Cardiac muscle cell (in vitro differentiated cells and primary cell): ENCODE measurements at regions not wholly inside any gene's neighbourhood (a gene's known extent, or its start where the extent isn't known, plus 50 kb on each side); places are given as distances from the start of the nearest gene placed in this dataset.

ENCODE experiments used
- DNase-seq, 2 donors: peaks; one replicate each; pipeline versions ENCODE4 v3.0.0 to v3.0.0-alpha.2; 2010 to 2017; ENCODE audit warnings: low read depth in 1 of 2, low spot score in 1 of 2
- H3K27ac ChIP-seq: fragments of 200-600 bp; sonication (generic); 2 replicates; pipeline ENCODE4 v1.5.1; 2016
- H3K27me3 ChIP-seq: fragments of 200-600 bp; sonication (generic); 2 replicates; pipeline ENCODE4 v1.6.0; 2016; ENCODE audit warnings: control low read depth
- H3K36me3 ChIP-seq: fragments of 200-600 bp; sonication (generic); 2 replicates; pipeline ENCODE4 v1.5.1; 2016; ENCODE audit warnings: control low read depth
- H3K4me1 ChIP-seq: fragments of 200-600 bp; sonication (generic); 2 replicates; pipeline ENCODE4 v1.8.1; 2017; ENCODE audit warnings: low read depth, mild to moderate bottlenecking, mixed run types
- H3K4me3 ChIP-seq: fragments of 200-600 bp; sonication (generic); 2 replicates; pipeline ENCODE4 v1.5.1; 2016; ENCODE audit warnings: mild to moderate bottlenecking
- H3K9me3 ChIP-seq: fragments of 200-600 bp; sonication (generic); 2 replicates; pipeline ENCODE4 v1.5.1; 2017; ENCODE audit warnings: low read depth, mild to moderate bottlenecking, control low read depth
- CTCF ChIP-seq: IDR thresholded peaks from 2 replicates; pipeline ENCODE4 v1.5.1; 2012; ENCODE audit warnings: low read depth, mild to moderate bottlenecking, low read length

DNA sequence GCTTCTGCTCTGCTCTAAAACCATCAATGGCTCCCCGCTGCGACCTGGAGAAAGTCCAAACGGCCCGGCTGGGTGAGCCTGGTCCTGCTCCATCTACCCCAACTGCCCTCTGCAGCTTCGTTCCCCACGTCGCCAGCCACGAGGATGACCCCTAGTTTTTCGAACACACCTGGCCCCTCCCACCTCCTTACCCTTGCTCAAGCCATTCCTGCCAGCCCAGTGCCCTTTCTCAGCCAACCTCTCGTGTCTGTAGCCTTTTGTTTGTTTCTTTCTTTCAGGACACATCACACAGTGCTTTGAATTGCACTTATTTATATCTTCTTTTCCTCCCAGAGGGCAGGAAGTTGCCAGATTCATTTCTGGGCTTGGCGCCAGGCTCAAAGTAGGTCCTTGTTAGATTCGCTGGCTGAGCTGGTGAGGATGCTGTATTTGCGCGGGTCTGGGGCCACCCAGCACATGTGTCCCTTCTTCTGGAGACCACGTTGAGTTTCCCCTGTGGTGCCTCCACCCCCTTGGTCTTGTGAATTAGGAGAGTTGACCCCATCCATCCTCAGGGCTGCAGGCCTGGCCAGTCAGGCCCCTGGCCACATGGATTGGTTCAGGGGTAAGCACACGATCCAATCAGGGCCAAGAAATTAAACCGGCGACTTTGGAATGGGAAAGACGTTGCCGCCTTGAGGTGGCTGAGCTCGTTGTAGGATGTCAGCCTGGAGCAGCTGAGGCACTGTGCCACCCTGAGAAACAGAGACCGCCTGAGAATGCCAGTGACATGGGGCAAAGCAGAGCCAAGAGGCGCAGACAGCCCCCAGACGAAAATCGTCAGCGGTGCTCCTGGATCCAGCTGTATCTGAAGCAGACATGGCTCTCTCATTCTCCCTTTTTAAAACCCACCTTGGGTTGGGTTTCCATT is 156.0 kb downstream of the CEBPB start:
- Histone ChIP-seq H3K9me3 (no peaks in the 10 kb centered on the region), H3K36me3 (no peaks in the 10 kb centered on the region), H3K27ac (no peak overlapping the region), H3K4me1 (no peaks in the 10 kb centered on the region), H3K4me3 (no peak overlapping the region), H3K27me3 (no peaks in the 10 kb centered on the region)
- TF ChIP-seq CTCF, result no peak
- DNase-seq, result peak; percentile 37 to 94

DNA sequence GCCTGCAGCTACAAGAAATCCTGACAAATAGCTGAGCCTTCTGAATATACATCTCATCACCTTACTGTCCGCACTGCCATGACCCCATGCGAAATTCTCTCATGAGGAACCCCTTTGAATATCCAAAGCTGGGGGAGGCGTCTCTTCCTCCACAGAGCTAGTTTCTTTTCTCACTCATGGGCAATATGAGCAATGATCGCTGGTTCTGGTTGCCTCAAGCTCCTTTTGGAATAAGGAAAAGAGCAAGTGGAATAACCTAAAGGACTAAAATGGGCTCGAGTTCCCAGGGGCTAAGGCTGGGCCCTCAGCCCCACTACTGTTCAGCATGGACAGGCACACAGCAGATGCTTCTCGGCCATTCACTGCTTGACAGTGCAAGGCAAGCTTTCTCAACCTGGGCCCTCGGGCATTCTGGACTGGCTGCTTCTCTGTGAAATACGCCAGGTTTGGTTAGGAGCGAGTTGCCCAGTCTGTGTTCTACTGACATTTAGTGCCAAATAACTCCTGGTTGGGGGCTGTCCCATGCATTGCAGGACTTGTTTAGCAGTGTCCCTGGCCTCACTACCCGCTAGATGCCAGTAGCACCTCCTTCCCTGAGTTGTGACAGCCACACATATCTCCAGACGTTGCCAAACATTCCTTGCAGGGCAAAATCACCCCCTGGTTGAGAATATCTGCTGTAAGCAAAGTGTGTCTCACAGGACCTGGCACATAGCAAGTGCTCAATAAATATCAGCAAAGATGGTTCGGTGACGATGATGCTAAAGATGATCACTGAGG is 156.8 kb downstream of the CEBPB start:
- DNase-seq, result no peak
- Histone ChIP-seq H3K27ac (no peak overlapping the region), H3K27me3 (no peaks in the 10 kb centered on the region), H3K4me1 (no peaks in the 10 kb centered on the region), H3K36me3 (no peaks in the 10 kb centered on the region), H3K4me3 (no peak overlapping the region), H3K9me3 (no peaks in the 10 kb centered on the region)
- TF ChIP-seq CTCF, result no peak

DNA sequence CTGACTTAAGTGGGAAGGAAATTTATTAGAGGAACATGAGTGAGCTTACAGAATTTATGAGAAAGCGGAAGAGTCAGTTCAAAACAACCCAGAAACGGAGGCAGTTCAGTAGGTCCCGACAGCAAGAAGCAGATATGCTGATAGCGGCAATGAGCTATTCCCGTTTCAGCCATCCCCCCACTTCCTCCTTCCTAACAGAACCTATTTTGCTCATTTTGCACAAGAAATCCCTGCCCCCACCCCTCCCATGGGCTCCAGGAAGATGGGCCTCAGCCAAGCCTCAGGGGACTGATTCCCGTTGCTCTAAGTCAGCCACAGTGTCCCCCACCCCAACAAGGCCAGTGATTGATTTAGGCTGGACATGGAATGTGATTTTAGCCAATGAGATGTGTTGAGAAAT is 157.5 kb downstream of the CEBPB start:
- Histone ChIP-seq H3K4me3 (no peak overlapping the region), H3K27me3 (no peaks in the 10 kb centered on the region), H3K36me3 (no peaks in the 10 kb centered on the region), H3K27ac (no peak overlapping the region), H3K4me1 (no peaks in the 10 kb centered on the region), H3K9me3 (no peaks in the 10 kb centered on the region)
- TF ChIP-seq CTCF, result no peak
- peak in 1 of 2 donors; percentile 90 for DNase-seq

DNA sequence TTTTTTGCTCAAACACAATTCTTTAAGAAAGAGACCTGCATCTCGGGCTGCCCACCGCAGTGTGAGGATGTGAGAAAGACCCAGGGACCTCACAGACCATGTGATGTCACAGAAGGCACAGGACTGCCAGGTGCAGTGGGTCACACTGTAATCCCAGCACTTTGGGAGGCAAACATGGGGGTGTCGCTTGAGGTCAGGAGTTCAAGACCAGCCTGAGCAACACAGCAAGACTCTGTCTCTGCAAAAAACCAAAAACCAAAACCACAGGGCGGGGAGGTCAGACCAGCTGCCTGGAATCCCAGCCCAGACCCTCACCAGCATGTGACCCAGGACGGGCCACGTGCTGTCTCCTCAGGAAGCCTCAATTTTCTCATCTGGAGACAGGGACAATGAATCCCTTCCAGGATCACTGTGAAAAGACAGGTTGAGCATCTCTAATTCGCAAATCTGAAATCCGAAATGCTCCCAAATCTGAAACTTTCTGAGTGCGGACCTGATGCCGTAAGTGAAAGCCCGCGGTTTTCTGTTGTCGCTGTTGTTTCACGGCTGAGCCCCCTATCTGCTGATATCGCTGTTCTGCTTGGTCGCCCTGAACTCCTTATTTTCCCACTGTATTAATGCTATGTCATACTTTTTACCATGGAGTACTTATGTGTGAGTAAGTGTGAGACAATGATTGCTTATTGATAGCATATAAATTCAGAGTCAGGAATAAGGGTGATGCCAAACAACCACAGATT is 159.5 kb upstream of the PTPN1 start:
- Histone ChIP-seq H3K4me3 (no peak overlapping the region), H3K4me1 (no peaks in the 10 kb centered on the region), H3K36me3 (no peaks in the 10 kb centered on the region), H3K27ac (no peak overlapping the region), H3K9me3 (no peaks in the 10 kb centered on the region), H3K27me3 (no peaks in the 10 kb centered on the region)
- no peak for TF ChIP-seq CTCF
- no peak for DNase-seq

DNA sequence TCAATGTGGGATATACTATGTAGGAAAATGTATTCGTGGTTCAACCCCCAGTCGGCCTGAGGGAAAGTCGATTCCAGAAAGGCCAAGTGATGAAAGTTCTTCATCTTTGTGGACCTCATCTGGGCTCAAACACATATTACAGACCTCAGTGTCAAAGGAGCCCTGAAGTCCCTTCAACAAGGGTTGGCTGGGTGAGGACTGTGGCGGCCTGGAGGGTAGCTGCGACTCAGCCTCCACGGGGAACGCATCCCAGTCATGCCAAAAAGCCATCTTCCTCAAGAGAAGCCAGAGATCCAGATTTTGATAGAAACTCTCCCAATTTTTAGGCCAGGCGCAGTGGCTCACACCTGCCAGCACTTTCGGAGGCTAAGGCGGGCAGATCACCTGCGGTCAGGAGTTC is 158.6 kb upstream of the PTPN1 start:
- H3K4me1 ChIP-seq, result no peaks in the 10 kb centered on the region
- H3K27me3 ChIP-seq, result no peaks in the 10 kb centered on the region
- no peak overlapping the region for H3K27ac ChIP-seq
- H3K36me3 ChIP-seq, result no peaks in the 10 kb centered on the region
- H3K4me3 ChIP-seq, result no peak overlapping the region
- no peaks in the 10 kb centered on the region for H3K9me3 ChIP-seq
- TF ChIP-seq CTCF, result no peak
- no peak for DNase-seq
